ENCODE measurements at regions not wholly inside any gene's neighbourhood (a gene's known extent, or its start where the extent isn't known, plus 50 kb on each side); places are given as distances from the start of the nearest gene placed in this dataset.

- no peak overlapping the region for H3K4me2 ChIP-seq
- FAIRE-seq, result no peak
- ChIA-PET CTCF (interaction anchor here (1.3 kb wide), 1 partner anchor 10 kb away, joined by 3 read pairs; no protein-coding TSS in a partner anchor), POLR2A (no interaction called here)
- H3K4me1 ChIP-seq, result no peaks in the 10 kb centered on the region
- H3K27ac ChIP-seq, result no peak overlapping the region
- no peaks in the 10 kb centered on the region for H3K9me3 ChIP-seq
- ATAC-seq, result no peak
- TF ChIP-seq ESRRA (IDR thresholded peaks at IDR 0.05; ENCODE audit: borderline replicate concordance, low read length) (no peak), FOSL2 (IDR thresholded peaks at IDR 0.05) (no peak), FOSL2 (CRISPR knock-in tag; IDR thresholded peaks at IDR 0.05) (no peak), SREBF2 (IDR thresholded peaks at IDR 0.05) (no peak), KDM1A (IDR thresholded peaks at IDR 0.05; ENCODE audit: low read depth) (no peak), ZSCAN20 (CRISPR knock-in tag; IDR thresholded peaks at IDR 0.05) (no peak), MAZ (IDR thresholded peaks at IDR 0.05; ENCODE audit: borderline replicate concordance, low read depth, low read length) (no peak), POLR2A (IDR thresholded peaks at IDR 0.05; ENCODE audit: low read length) (no peak), MAFK (IDR thresholded peaks at IDR 0.05; ENCODE audit: partially characterized antibody) (no peak)
- TF ChIP-seq, protein P1, sequence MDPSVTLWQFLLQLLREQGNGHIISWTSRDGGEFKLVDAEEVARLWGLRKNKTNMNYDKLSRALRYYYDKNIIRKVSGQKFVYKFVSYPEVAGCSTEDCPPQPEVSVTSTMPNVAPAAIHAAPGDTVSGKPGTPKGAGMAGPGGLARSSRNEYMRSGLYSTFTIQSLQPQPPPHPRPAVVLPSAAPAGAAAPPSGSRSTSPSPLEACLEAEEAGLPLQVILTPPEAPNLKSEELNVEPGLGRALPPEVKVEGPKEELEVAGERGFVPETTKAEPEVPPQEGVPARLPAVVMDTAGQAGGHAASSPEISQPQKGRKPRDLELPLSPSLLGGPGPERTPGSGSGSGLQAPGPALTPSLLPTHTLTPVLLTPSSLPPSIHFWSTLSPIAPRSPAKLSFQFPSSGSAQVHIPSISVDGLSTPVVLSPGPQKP (IDR thresholded peaks at IDR 0.05; ENCODE audit: low read depth, low read length), result no peak
- DNase-seq (ENCODE audit: low read depth in 1 of 2, low spot score in 1 of 2), result no peak
- no peak overlapping the region for H3K4me3 ChIP-seq
- 0% methylated on average over 2 of the region's 2 CpGs for WGBS (ENCODE audit: missing lambda C conversion rate)
These were observed 274.6 kb upstream of the DPP10 start for GRCh38 chr2:114167799-114168198.

- H3K4me1 ChIP-seq, result no peaks in the 10 kb centered on the region
- no peaks in the 10 kb centered on the region for H3K9me3 ChIP-seq
- ATAC-seq (peak in 1 of 2 experiments; percentile 50; a peak in 2 of 6 replicates), DNase-seq (ENCODE audit: low read depth in 1 of 2, low spot score in 1 of 2) (no peak), FAIRE-seq (no peak)
- H3K4me2 ChIP-seq, result no peak overlapping the region
- H3K27ac ChIP-seq, result no peak overlapping the region
- H3K4me3 ChIP-seq, result no peak overlapping the region
- TF ChIP-seq ZSCAN20 (CRISPR knock-in tag; IDR thresholded peaks at IDR 0.05) (no peak), CBX8 (IDR thresholded peaks at IDR 0.05) (no peak), E2F6 (IDR thresholded peaks at IDR 0.05; ENCODE audit: borderline replicate concordance, low read depth) (no peak), MAZ (IDR thresholded peaks at IDR 0.05; ENCODE audit: borderline replicate concordance, low read depth, low read length) (no peak), FOXS1 (CRISPR knock-in tag; IDR thresholded peaks at IDR 0.05) (no peak), BHLHE40 (IDR thresholded peaks at IDR 0.05; ENCODE audit: low read depth, low read length) (no peak), NFE2L2 (conservative IDR thresholded peaks at IDR 0.05; ENCODE audit: low read length) (no peak), ZNF302 (CRISPR knock-in tag; IDR thresholded peaks at IDR 0.05) (no peak), JUNB (IDR thresholded peaks at IDR 0.05) (no peak), PBX3 (IDR thresholded peaks at IDR 0.05) (no peak), JUN (IDR thresholded peaks at IDR 0.05) (no peak), PHF8 (IDR thresholded peaks at IDR 0.05; ENCODE audit: borderline replicate concordance, low read depth) (no peak)
- TF ChIP-seq, protein P2, sequence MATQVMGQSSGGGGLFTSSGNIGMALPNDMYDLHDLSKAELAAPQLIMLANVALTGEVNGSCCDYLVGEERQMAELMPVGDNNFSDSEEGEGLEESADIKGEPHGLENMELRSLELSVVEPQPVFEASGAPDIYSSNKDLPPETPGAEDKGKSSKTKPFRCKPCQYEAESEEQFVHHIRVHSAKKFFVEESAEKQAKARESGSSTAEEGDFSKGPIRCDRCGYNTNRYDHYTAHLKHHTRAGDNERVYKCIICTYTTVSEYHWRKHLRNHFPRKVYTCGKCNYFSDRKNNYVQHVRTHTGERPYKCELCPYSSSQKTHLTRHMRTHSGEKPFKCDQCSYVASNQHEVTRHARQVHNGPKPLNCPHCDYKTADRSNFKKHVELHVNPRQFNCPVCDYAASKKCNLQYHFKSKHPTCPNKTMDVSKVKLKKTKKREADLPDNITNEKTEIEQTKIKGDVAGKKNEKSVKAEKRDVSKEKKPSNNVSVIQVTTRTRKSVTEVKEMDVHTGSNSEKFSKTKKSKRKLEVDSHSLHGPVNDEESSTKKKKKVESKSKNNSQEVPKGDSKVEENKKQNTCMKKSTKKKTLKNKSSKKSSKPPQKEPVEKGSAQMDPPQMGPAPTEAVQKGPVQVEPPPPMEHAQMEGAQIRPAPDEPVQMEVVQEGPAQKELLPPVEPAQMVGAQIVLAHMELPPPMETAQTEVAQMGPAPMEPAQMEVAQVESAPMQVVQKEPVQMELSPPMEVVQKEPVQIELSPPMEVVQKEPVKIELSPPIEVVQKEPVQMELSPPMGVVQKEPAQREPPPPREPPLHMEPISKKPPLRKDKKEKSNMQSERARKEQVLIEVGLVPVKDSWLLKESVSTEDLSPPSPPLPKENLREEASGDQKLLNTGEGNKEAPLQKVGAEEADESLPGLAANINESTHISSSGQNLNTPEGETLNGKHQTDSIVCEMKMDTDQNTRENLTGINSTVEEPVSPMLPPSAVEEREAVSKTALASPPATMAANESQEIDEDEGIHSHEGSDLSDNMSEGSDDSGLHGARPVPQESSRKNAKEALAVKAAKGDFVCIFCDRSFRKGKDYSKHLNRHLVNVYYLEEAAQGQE (IDR thresholded peaks at IDR 0.05), result no peak
- TF ChIP-seq, protein P3, sequence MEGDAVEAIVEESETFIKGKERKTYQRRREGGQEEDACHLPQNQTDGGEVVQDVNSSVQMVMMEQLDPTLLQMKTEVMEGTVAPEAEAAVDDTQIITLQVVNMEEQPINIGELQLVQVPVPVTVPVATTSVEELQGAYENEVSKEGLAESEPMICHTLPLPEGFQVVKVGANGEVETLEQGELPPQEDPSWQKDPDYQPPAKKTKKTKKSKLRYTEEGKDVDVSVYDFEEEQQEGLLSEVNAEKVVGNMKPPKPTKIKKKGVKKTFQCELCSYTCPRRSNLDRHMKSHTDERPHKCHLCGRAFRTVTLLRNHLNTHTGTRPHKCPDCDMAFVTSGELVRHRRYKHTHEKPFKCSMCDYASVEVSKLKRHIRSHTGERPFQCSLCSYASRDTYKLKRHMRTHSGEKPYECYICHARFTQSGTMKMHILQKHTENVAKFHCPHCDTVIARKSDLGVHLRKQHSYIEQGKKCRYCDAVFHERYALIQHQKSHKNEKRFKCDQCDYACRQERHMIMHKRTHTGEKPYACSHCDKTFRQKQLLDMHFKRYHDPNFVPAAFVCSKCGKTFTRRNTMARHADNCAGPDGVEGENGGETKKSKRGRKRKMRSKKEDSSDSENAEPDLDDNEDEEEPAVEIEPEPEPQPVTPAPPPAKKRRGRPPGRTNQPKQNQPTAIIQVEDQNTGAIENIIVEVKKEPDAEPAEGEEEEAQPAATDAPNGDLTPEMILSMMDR (IDR thresholded peaks at IDR 0.05), result no peak
- TF ChIP-seq, protein P1 (IDR thresholded peaks at IDR 0.05; ENCODE audit: low read depth, low read length), result no peak
- ChIA-PET CTCF (interaction anchor here (0.9 kb wide), 1 partner anchor 9 kb away, joined by 3 read pairs; no protein-coding TSS in a partner anchor), POLR2A (no interaction called here)
- WGBS (ENCODE audit: missing lambda C conversion rate), result 0% methylated on average over 1 of the region's 1 CpG
These were observed 272.4 kb upstream of the DPP10 start for GRCh38 chr2:114170070-114170469.

All from A549 (cell line).